ENCODE measurements at regions not wholly inside any gene's neighbourhood (a gene's known extent, or its start where the extent isn't known, plus 50 kb on each side); places are given as distances from the start of the nearest gene placed in this dataset.
"Not testable (repeated sequence)": the region's sequence is repeated elsewhere in the genome, so short reads cannot be mapped to it uniquely, and the experiment has no call there.

GRCh38 chr6:144435602-144436426 lies 150.7 kb downstream of the UTRN start:
- TF ChIP-seq ZNF274 (IDR thresholded peaks at IDR 0.05; ENCODE audit: low read depth, low read length) (no peak), YY1 (IDR thresholded peaks at IDR 0.05; ENCODE audit: insufficient read depth, insufficient read length) (no peak), SUZ12 (IDR thresholded peaks at IDR 0.05; ENCODE audit: extremely low read depth, insufficient read depth, insufficient read length) (no peak)
- no peak overlapping the region for H3K9ac ChIP-seq (ENCODE audit: insufficient read length, low read depth)
- no peaks in the 10 kb centered on the region for H3K4me1 ChIP-seq (ENCODE audit: insufficient read depth, insufficient read length)
- DNase-seq (ENCODE audit: low read depth, low spot score), result no peak
- peaks cover 11% of the 10 kb centered on the region; the same call in 1 of the 2 replicates for H3K9me3 ChIP-seq (ENCODE audit: insufficient read depth, low read length)
- no peak overlapping the region for H3K4me3 ChIP-seq (ENCODE audit: insufficient read length, low read depth)
- H3K36me3 ChIP-seq (ENCODE audit: insufficient read depth, insufficient read length, low read length), result peaks cover 41% of the 10 kb centered on the region
- H3K27me3 ChIP-seq (ENCODE audit: insufficient read depth, insufficient read length), result no peaks in the 10 kb centered on the region

GRCh38 chr6:144437105-144437504 lies 152.0 kb downstream of the UTRN start:
- no peak for DNase-seq (ENCODE audit: low read depth, low spot score)
- TF ChIP-seq SUZ12 (IDR thresholded peaks at IDR 0.05; ENCODE audit: extremely low read depth, insufficient read depth, insufficient read length), result no peak
- TF ChIP-seq ZNF274 (IDR thresholded peaks at IDR 0.05; ENCODE audit: low read depth, low read length), result no peak
- TF ChIP-seq YY1 (IDR thresholded peaks at IDR 0.05; ENCODE audit: insufficient read depth, insufficient read length), result no peak
- Histone ChIP-seq H3K9ac (ENCODE audit: insufficient read length, low read depth) (no peak overlapping the region), H3K36me3 (ENCODE audit: insufficient read depth, insufficient read length, low read length) (peaks cover 44% of the 10 kb centered on the region), H3K4me3 (ENCODE audit: insufficient read length, low read depth) (no peak overlapping the region), H3K4me1 (ENCODE audit: insufficient read depth, insufficient read length) (no peaks in the 10 kb centered on the region), H3K27me3 (ENCODE audit: insufficient read depth, insufficient read length) (no peaks in the 10 kb centered on the region), H3K9me3 (ENCODE audit: insufficient read depth, low read length) (peaks cover 24% of the 10 kb centered on the region; the same call in 1 of the 2 replicates)

- H3K4me3 ChIP-seq (ENCODE audit: insufficient read length, low read depth), result no peak overlapping the region
- H3K27me3 ChIP-seq (ENCODE audit: insufficient read depth, insufficient read length), result no peaks in the 10 kb centered on the region
- H3K36me3 ChIP-seq (ENCODE audit: insufficient read depth, insufficient read length, low read length), result peaks cover 48% of the 10 kb centered on the region
- peaks cover 25% of the 10 kb centered on the region; the same call in 1 of the 2 replicates for H3K9me3 ChIP-seq (ENCODE audit: insufficient read depth, low read length)
- no peaks in the 10 kb centered on the region for H3K4me1 ChIP-seq (ENCODE audit: insufficient read depth, insufficient read length)
- no peak for DNase-seq (ENCODE audit: low read depth, low spot score)
- no peak overlapping the region for H3K9ac ChIP-seq (ENCODE audit: insufficient read length, low read depth)
- TF ChIP-seq ZNF274 (IDR thresholded peaks at IDR 0.05; ENCODE audit: low read depth, low read length) (no peak), YY1 (IDR thresholded peaks at IDR 0.05; ENCODE audit: insufficient read depth, insufficient read length) (no peak), SUZ12 (IDR thresholded peaks at IDR 0.05; ENCODE audit: extremely low read depth, insufficient read depth, insufficient read length) (no peak)
These were observed 153.0 kb downstream of the UTRN start for GRCh38 chr6:144438103-144438502.

GRCh38 chr6:144439016-144439415 lies 153.9 kb downstream of the UTRN start:
- Histone ChIP-seq H3K36me3 (ENCODE audit: insufficient read depth, insufficient read length, low read length) (peaks cover 48% of the 10 kb centered on the region), H3K9me3 (ENCODE audit: insufficient read depth, low read length) (peaks cover 25% of the 10 kb centered on the region; the same call in 1 of the 2 replicates), H3K27me3 (ENCODE audit: insufficient read depth, insufficient read length) (no peaks in the 10 kb centered on the region), H3K9ac (ENCODE audit: insufficient read length, low read depth) (no peak overlapping the region), H3K4me3 (ENCODE audit: insufficient read length, low read depth) (no peak overlapping the region), H3K4me1 (ENCODE audit: insufficient read depth, insufficient read length) (no peaks in the 10 kb centered on the region)
- no peak for DNase-seq (ENCODE audit: low read depth, low spot score)
- TF ChIP-seq SUZ12 (IDR thresholded peaks at IDR 0.05; ENCODE audit: extremely low read depth, insufficient read depth, insufficient read length) (no peak), YY1 (IDR thresholded peaks at IDR 0.05; ENCODE audit: insufficient read depth, insufficient read length) (no peak), ZNF274 (IDR thresholded peaks at IDR 0.05; ENCODE audit: low read depth, low read length) (no peak)

- DNase-seq (ENCODE audit: low read depth, low spot score); H3K4me3 ChIP-seq (ENCODE audit: insufficient read length, low read depth); H3K9ac ChIP-seq (ENCODE audit: insufficient read length, low read depth); H3K27me3 ChIP-seq (ENCODE audit: insufficient read depth, insufficient read length); H3K4me1 ChIP-seq (ENCODE audit: insufficient read depth, insufficient read length): not testable (repeated sequence)
- Histone ChIP-seq H3K9me3 (ENCODE audit: insufficient read depth, low read length) (peaks cover 25% of the 10 kb centered on the region; the same call in 1 of the 2 replicates), H3K36me3 (ENCODE audit: insufficient read depth, insufficient read length, low read length) (peaks cover 43% of the 10 kb centered on the region)
These were observed 156.7 kb downstream of the UTRN start for GRCh38 chr6:144441801-144442200.

- Histone ChIP-seq H3K4me1 (ENCODE audit: insufficient read depth, insufficient read length) (no peaks in the 10 kb centered on the region), H3K9ac (ENCODE audit: insufficient read length, low read depth) (no peak overlapping the region), H3K36me3 (ENCODE audit: insufficient read depth, insufficient read length, low read length) (peaks cover 44% of the 10 kb centered on the region), H3K9me3 (ENCODE audit: insufficient read depth, low read length) (peaks cover 25% of the 10 kb centered on the region; the same call in 1 of the 2 replicates), H3K4me3 (ENCODE audit: insufficient read length, low read depth) (no peak overlapping the region), H3K27me3 (ENCODE audit: insufficient read depth, insufficient read length) (no peaks in the 10 kb centered on the region)
- no peak for DNase-seq (ENCODE audit: low read depth, low spot score)
- TF ChIP-seq YY1 (IDR thresholded peaks at IDR 0.05; ENCODE audit: insufficient read depth, insufficient read length), result no peak
- TF ChIP-seq ZNF274 (IDR thresholded peaks at IDR 0.05; ENCODE audit: low read depth, low read length), result no peak
- no peak for TF ChIP-seq SUZ12 (IDR thresholded peaks at IDR 0.05; ENCODE audit: extremely low read depth, insufficient read depth, insufficient read length)
These were observed 158.0 kb downstream of the UTRN start for GRCh38 chr6:144443157-144443556.

GRCh38 chr6:144447472-144447871 lies 162.3 kb downstream of the UTRN start:
- DNase-seq (ENCODE audit: low read depth, low spot score), result no peak
- Histone ChIP-seq H3K36me3 (ENCODE audit: insufficient read depth, insufficient read length, low read length) (peaks cover 35% of the 10 kb centered on the region), H3K27me3 (ENCODE audit: insufficient read depth, insufficient read length) (no peaks in the 10 kb centered on the region), H3K9me3 (ENCODE audit: insufficient read depth, low read length) (no peaks in the 10 kb centered on the region), H3K4me3 (ENCODE audit: insufficient read length, low read depth) (no peak overlapping the region), H3K4me1 (ENCODE audit: insufficient read depth, insufficient read length) (no peaks in the 10 kb centered on the region), H3K9ac (ENCODE audit: insufficient read length, low read depth) (no peak overlapping the region)
- TF ChIP-seq SUZ12 (IDR thresholded peaks at IDR 0.05; ENCODE audit: extremely low read depth, insufficient read depth, insufficient read length) (no peak), ZNF274 (IDR thresholded peaks at IDR 0.05; ENCODE audit: low read depth, low read length) (no peak)

All from NT2/D1 (cell line).